PC-3 (cell line): ENCODE measurements at regions not wholly inside any gene's neighbourhood (a gene's known extent, or its start where the extent isn't known, plus 50 kb on each side); places are given as distances from the start of the nearest gene placed in this dataset.

Experiments
- ATAC-seq: fragments of 200-7000 bp; cut with Tn5 transposase; 2 replicates; pipeline ENCODE4 v1.9.1; 2020; ENCODE audit warnings: mild to moderate bottlenecking, moderate library complexity
- BruUV-seq: library from RNA; stranded (reverse); fragments of 400-500 nt; replicated peaks from 2 replicates; lab custom pipeline; 2021; lab: Mats Ljungman, UMichigan
- CTCF ChIA-PET: fragments of 300-600 bp; sonication (Branson Sonifier 250); formaldehyde crosslinking; loops from one replicate; lab custom pipeline; 2022; ENCODE audit warnings: antibody characterized with exemption; lab: Charles Lee
- POLR2A ChIA-PET: fragments of 300-600 bp; sonication (Branson Sonifier 250); formaldehyde crosslinking; loops from one replicate; lab custom pipeline; 2022; ENCODE audit warnings: antibody characterized with exemption; ENCODE audit not compliant: unreplicated experiment; lab: Charles Lee
- DNase-seq: peaks from one replicate; pipeline ENCODE4 v3.0.0-alpha.2; 2015
- H2AFZ ChIP-seq: fragments of 300-600 bp; sonication (generic); 2 replicates; pipeline ENCODE4 v1.6.0; 2016; ENCODE audit warnings: antibody characterized with exemption, low read length
- H3F3A ChIP-seq: fragments of 300-600 bp; sonication (generic); one replicate; pipeline ENCODE4 v1.6.0; 2017; ENCODE audit warnings: antibody characterized with exemption, low read length, control low read depth, mild to moderate bottlenecking; ENCODE audit not compliant: unreplicated experiment
- H3K27ac ChIP-seq: fragments of 300-600 bp; sonication (generic); 2 replicates; pipeline ENCODE4 v1.5.1; 2016; ENCODE audit warnings: mild to moderate bottlenecking, low read length
- H3K27me3 ChIP-seq: fragments of 300-600 bp; sonication (generic); 2 replicates; pipeline ENCODE4 v1.6.1; 2016; ENCODE audit warnings: low read length, mixed read lengths
- H3K36me3 ChIP-seq: fragments of 300-600 bp; sonication (generic); 2 replicates; pipeline ENCODE4 v1.6.1; 2016; ENCODE audit warnings: low read depth, mixed run types, low read length, mixed read lengths
- H3K4me1 ChIP-seq: fragments of 300-600 bp; sonication (generic); 2 replicates; pipeline ENCODE4 v1.5.1; 2016; ENCODE audit warnings: low read length; ENCODE audit not compliant: insufficient read depth
- H3K4me2 ChIP-seq: fragments of 300-600 bp; sonication (generic); 2 replicates; pipeline ENCODE4 v1.6.0; 2016; ENCODE audit warnings: low read length
- H3K4me3 ChIP-seq: fragments of 300-600 bp; sonication (generic); 2 replicates; pipeline ENCODE4 v1.5.1; 2016; ENCODE audit warnings: mild to moderate bottlenecking, low read length, mixed read lengths
- H3K79me2 ChIP-seq: fragments of 300-600 bp; sonication (generic); 2 replicates; pipeline ENCODE4 v1.6.1; 2017; ENCODE audit warnings: low read length, mixed read lengths
- H3K9ac ChIP-seq: fragments of 300-600 bp; sonication (generic); 2 replicates; pipeline ENCODE4 v1.6.0; 2016; ENCODE audit warnings: mild to moderate bottlenecking, low read length
- H3K9me2 ChIP-seq: fragments of 300-600 bp; sonication (generic); replicated peaks from 2 replicates; pipeline ENCODE4 v1.6.1; 2016; ENCODE audit warnings: mixed run types, low read length, mixed read lengths
- H3K9me3 ChIP-seq: fragments of 300-600 bp; sonication (generic); 2 replicates; pipeline ENCODE4 v1.6.1; 2016; ENCODE audit warnings: low read length, mixed read lengths
- H4K20me1 ChIP-seq: fragments of 300-600 bp; sonication (generic); 2 replicates; pipeline ENCODE4 v1.6.1; 2016; ENCODE audit warnings: low read length, mixed read lengths
- CTCF ChIP-seq: fragments of 300-600 bp; sonication (generic); conservative IDR thresholded peaks from 2 replicates; pipeline ENCODE4 v1.5.1; 2017; ENCODE audit warnings: antibody characterized with exemption, low read depth, mild to moderate bottlenecking, low read length
- EZH2 ChIP-seq: fragments of 300-600 bp; sonication (generic); IDR thresholded peaks from one replicate; pipeline ENCODE4 v1.6.1; 2017; ENCODE audit warnings: antibody characterized with exemption, mild to moderate bottlenecking, low read length; ENCODE audit not compliant: unreplicated experiment
- EZH2phosphoT487 ChIP-seq: fragments of 300-600 bp; sonication (generic); IDR thresholded peaks from 2 replicates; pipeline ENCODE4 v1.6.1; 2018; ENCODE audit warnings: mild to moderate bottlenecking, antibody characterized with exemption, low read length, borderline replicate concordance
- intact Hi-C: fragments of 100-400 bp; cut with micrococcal nuclease; formaldehyde crosslinking; loops from 2 replicates; pipeline ENCODE4 v1.9.0; 2023

DNA sequence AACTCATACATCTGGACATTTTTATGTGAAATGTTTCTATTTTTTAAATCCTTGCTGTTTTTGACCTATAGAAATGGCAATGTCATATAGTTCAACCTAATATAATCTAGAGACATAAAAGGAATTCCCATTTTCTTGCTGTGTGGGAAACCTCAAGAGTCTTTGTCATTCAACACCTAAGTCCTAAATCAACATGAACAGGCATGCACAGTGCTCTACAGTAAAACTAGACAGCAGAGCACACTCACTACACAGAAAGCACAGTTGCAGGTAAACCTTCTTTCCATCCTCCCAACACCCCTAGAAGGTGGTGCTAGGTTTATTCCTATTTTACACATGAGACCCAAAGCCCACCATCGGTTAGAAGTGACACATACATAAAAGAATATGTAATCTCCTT is 79.1 kb upstream of the C1QTNF7 start:
- Histone ChIP-seq H3K9me2 (no peaks in the 10 kb centered on the region), H3K4me1 (no peaks in the 10 kb centered on the region), H3K27me3 (peaks cover 34% of the 10 kb centered on the region), H3K9me3 (no peaks in the 10 kb centered on the region), H3F3A (no peaks in the 10 kb centered on the region), H4K20me1 (no peaks in the 10 kb centered on the region), H3K36me3 (no peaks in the 10 kb centered on the region), H3K4me3 (no peak overlapping the region), H3K79me2 (no peaks in the 10 kb centered on the region), H3K9ac (no peak overlapping the region), H3K4me2 (no peak overlapping the region), H2AFZ (no peak overlapping the region), H3K27ac (no peak overlapping the region)
- no TSS peak for BruUV-seq
- ChIA-PET POLR2A (no interaction called here), CTCF (no interaction called here)
- no peak for ATAC-seq
- intact Hi-C loops = no loop called here
- DNase-seq = no peak
- no peak for TF ChIP-seq EZH2
- no peak for TF ChIP-seq CTCF
- no peak for TF ChIP-seq EZH2phosphoT487

DNA sequence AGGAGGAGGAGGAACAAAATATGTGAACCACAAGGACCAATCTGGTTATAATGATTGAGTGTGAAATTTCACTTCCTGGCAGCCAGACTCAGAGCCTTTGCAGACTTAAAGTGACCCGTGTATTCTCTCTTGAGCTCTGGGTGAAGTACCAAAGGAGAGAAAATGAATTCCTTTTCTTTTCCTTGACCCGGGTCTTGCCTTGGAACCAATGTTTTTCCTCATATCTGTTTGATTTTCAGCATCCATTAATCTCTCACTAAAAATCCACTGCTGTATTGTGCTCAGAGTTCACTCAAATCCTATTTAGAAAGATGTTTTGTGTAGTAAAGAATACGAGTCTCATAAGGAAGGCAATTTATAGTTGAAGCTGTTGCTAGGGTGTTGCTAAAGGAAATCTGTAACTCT is 78.3 kb upstream of the C1QTNF7 start:
- no peaks in the 10 kb centered on the region for H3K4me1 ChIP-seq
- no peak for DNase-seq
- no peak overlapping the region for H3K27ac ChIP-seq
- no peak overlapping the region for H3K4me3 ChIP-seq
- POLR2A ChIA-PET = no interaction called here
- no peak overlapping the region for H3K9ac ChIP-seq
- no peaks in the 10 kb centered on the region for H3K36me3 ChIP-seq
- H3F3A ChIP-seq = no peaks in the 10 kb centered on the region
- no peaks in the 10 kb centered on the region for H4K20me1 ChIP-seq
- peaks cover 34% of the 10 kb centered on the region for H3K27me3 ChIP-seq
- no peaks in the 10 kb centered on the region for H3K9me2 ChIP-seq
- TF ChIP-seq EZH2 (no peak), CTCF (no peak), EZH2phosphoT487 (no peak)
- H2AFZ ChIP-seq = no peak overlapping the region
- no peak overlapping the region for H3K4me2 ChIP-seq
- BruUV-seq = no TSS peak
- no peaks in the 10 kb centered on the region for H3K9me3 ChIP-seq
- intact Hi-C loops = no loop called here
- no peak for ATAC-seq
- CTCF ChIA-PET = no interaction called here
- H3K79me2 ChIP-seq = no peaks in the 10 kb centered on the region

DNA sequence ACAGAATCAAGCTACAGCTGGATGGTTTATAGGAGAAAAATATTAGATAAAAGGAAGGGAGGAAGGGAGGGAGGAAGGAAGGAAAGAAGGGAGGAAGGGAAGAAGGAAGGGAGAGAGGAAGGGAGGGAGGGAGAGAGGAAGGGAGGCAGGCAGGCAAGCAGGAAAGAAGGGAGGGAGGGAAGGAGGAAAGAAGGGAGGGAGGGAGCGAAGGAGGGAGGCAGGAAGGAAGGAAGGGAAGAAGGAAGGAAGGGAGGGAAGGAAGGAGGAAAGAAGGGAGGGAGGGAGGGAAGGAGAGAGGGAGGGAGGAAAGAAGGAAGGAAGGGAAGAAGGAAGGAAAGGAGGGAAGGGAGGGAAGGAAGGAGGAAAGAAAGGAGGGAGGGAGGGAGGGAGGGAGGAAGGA is 77.9 kb upstream of the C1QTNF7 start:
- ATAC-seq = no peak
- intact Hi-C loops = no loop called here
- TF ChIP-seq EZH2 = no peak
- ChIA-PET CTCF (no interaction called here), POLR2A (no interaction called here)
- no peak overlapping the region for H3K27ac ChIP-seq
- no peak overlapping the region for H3K4me2 ChIP-seq
- no TSS peak for BruUV-seq
- H3K27me3 ChIP-seq = peaks cover 34% of the 10 kb centered on the region
- no peaks in the 10 kb centered on the region for H3K9me3 ChIP-seq
- H4K20me1 ChIP-seq = no peaks in the 10 kb centered on the region
- H3K4me1 ChIP-seq = no peaks in the 10 kb centered on the region
- H3F3A ChIP-seq = no peaks in the 10 kb centered on the region
- no peaks in the 10 kb centered on the region for H3K9me2 ChIP-seq
- no peak for DNase-seq
- no peaks in the 10 kb centered on the region for H3K36me3 ChIP-seq
- H3K4me3 ChIP-seq = no peak overlapping the region
- H3K79me2 ChIP-seq = no peaks in the 10 kb centered on the region
- H2AFZ ChIP-seq = no peak overlapping the region
- H3K9ac ChIP-seq = no peak overlapping the region
